IMR-90 (cell line): ENCODE measurements at regions not wholly inside any gene's neighbourhood (a gene's known extent, or its start where the extent isn't known, plus 50 kb on each side); places are given as distances from the start of the nearest gene placed in this dataset.

Experiments
- ATAC-seq: fragments of 200-7000 bp; cut with Tn5 transposase; 2 replicates; pipeline ENCODE4 v1.9.1; 2020; ENCODE audit warnings: low read depth, mild to moderate bottlenecking, moderate library complexity
- BruUV-seq: library from RNA; stranded (reverse); fragments of 400-500 nt; replicated peaks from 2 replicates; lab custom pipeline; 2021; lab: Mats Ljungman, UMichigan
- CTCF ChIA-PET: fragments of 300-600 bp; formaldehyde crosslinking; extraction: SDS; loops from one replicate; lab custom pipeline; 2021; ENCODE audit warnings: antibody characterized with exemption; lab: Yijun Ruan, JAX
- POLR2A ChIA-PET: fragments of 300-600 bp; sonication (Branson Sonifier 250); formaldehyde crosslinking; loops from one replicate; lab custom pipeline; 2022; ENCODE audit warnings: antibody characterized with exemption; ENCODE audit not compliant: unreplicated experiment; lab: Charles Lee
- DNase-seq: peaks from one replicate; pipeline ENCODE4 v3.0.0; 2013
- H2AFZ ChIP-seq: replicated peaks from 2 replicates; pipeline ENCODE3; 2013; ENCODE audit warnings: low read length, mild to moderate bottlenecking; ENCODE audit not compliant: poor library complexity
- H2AK5ac ChIP-seq: 2 replicates; pipeline ENCODE4 v1.6.1; 2013; ENCODE audit warnings: low read depth, low read length, inconsistent platforms
- H2AK9ac ChIP-seq: replicated peaks from 2 replicates; pipeline ENCODE3; 2013; ENCODE audit warnings: mild to moderate bottlenecking, low read depth, low read length, moderate library complexity; ENCODE audit not compliant: poor library complexity
- H2BK120ac ChIP-seq: 2 replicates; pipeline ENCODE4 v1.6.1; 2013; ENCODE audit warnings: low read depth, low read length, inconsistent platforms
- H2BK15ac ChIP-seq: 3 replicates; pipeline ENCODE4 v1.6.1; 2013; ENCODE audit warnings: low read depth, low read length, inconsistent platforms
- H2BK20ac ChIP-seq: 2 replicates; pipeline ENCODE4 v1.6.1; 2013; ENCODE audit warnings: low read depth, mild to moderate bottlenecking, inconsistent platforms, low read length, moderate library complexity
- H2BK5ac ChIP-seq: 2 replicates; pipeline ENCODE4 v1.6.1; 2013; ENCODE audit warnings: mild to moderate bottlenecking, low read depth, low read length, inconsistent platforms; ENCODE audit not compliant: poor library complexity, severe bottlenecking
- H3K14ac ChIP-seq: replicated peaks from 2 replicates; pipeline ENCODE4 v1.6.1; 2013; ENCODE audit warnings: low read depth, low read length, inconsistent platforms
- H3K18ac ChIP-seq: 2 replicates; pipeline ENCODE4 v1.6.1; 2013; ENCODE audit warnings: low read depth, low read length, control low read depth
- H3K23ac ChIP-seq: 2 replicates; pipeline ENCODE4 v1.6.1; 2013; ENCODE audit warnings: low read depth, low read length, inconsistent platforms
- H3K27ac ChIP-seq: 2 replicates; pipeline ENCODE4 v1.5.1; 2013; ENCODE audit warnings: mild to moderate bottlenecking, control low read depth, low read length; ENCODE audit not compliant: insufficient read depth
- H3K27me3 ChIP-seq: 2 replicates; pipeline ENCODE4 v1.6.1; 2013; ENCODE audit warnings: low read length; ENCODE audit not compliant: control insufficient read depth, insufficient read depth
- H3K36me3 ChIP-seq: 2 replicates; pipeline ENCODE4 v1.6.1; 2013; ENCODE audit warnings: low read length, mixed read lengths; ENCODE audit not compliant: control insufficient read depth, insufficient read depth
- H3K4ac ChIP-seq: 2 replicates; pipeline ENCODE4 v1.6.1; 2013; ENCODE audit warnings: low read depth, low read length, inconsistent platforms
- H3K4me1 ChIP-seq: 2 replicates; pipeline ENCODE4 v1.6.1; 2013; ENCODE audit warnings: low read length, mixed read lengths; ENCODE audit not compliant: control insufficient read depth, insufficient read depth
- H3K4me2 ChIP-seq: 2 replicates; pipeline ENCODE4 v1.6.1; 2013; ENCODE audit warnings: low read depth, mild to moderate bottlenecking, control low read depth, low read length, moderate library complexity
- H3K4me3 ChIP-seq: 2 replicates; pipeline ENCODE4 v1.5.1; 2013; ENCODE audit warnings: low read depth, mild to moderate bottlenecking, control low read depth, low read length, moderate library complexity; ENCODE audit not compliant: insufficient read depth
- H3K56ac ChIP-seq: 2 replicates; pipeline ENCODE4 v1.6.1; 2013; ENCODE audit warnings: low read length, inconsistent platforms; ENCODE audit not compliant: insufficient read depth; ENCODE audit errors: extremely low read depth
- H3K79me1 ChIP-seq, 2 experiments: 2 replicates each; pipeline ENCODE4 v1.6.1; 2013; ENCODE audit warnings: low read length in 2 of 2, inconsistent platforms in 1 of 2, low read depth in 1 of 2
- H3K9ac ChIP-seq: 2 replicates; pipeline ENCODE4 v1.6.1; 2013; ENCODE audit warnings: low read depth, low read length, control low read depth
- H3K9me1 ChIP-seq: 2 replicates; pipeline ENCODE4 v1.6.1; 2013; ENCODE audit warnings: low read length, inconsistent platforms; ENCODE audit not compliant: insufficient read depth
- H3K9me3 ChIP-seq: 2 replicates; pipeline ENCODE4 v1.6.1; 2013; ENCODE audit warnings: low read length; ENCODE audit not compliant: control insufficient read depth, insufficient read depth
- H4K20me1 ChIP-seq: 2 replicates; pipeline ENCODE4 v1.6.1; 2013; ENCODE audit warnings: low read length, inconsistent platforms; ENCODE audit not compliant: insufficient read depth
- H4K5ac ChIP-seq: 2 replicates; pipeline ENCODE4 v1.6.1; 2013; ENCODE audit warnings: mild to moderate bottlenecking, low read depth, low read length, control low read depth
- H4K8ac ChIP-seq, 2 experiments: 2 replicates each; pipeline ENCODE4 v1.6.1; 2013; ENCODE audit warnings: low read depth in 2 of 2, low read length in 2 of 2, control low read depth in 1 of 2, inconsistent platforms in 1 of 2
- H4K91ac ChIP-seq: 2 replicates; pipeline ENCODE4 v1.6.1; 2013; ENCODE audit warnings: low read depth, low read length, inconsistent platforms; ENCODE audit not compliant: insufficient read depth
- CEBPB ChIP-seq: IDR thresholded peaks from 2 replicates; pipeline ENCODE4 v1.6.1; 2012; ENCODE audit warnings: low read depth, low read length, improper control_type of control experiment
- FOS ChIP-seq: fragments of 150-350 bp; IDR thresholded peaks from 2 replicates; pipeline ENCODE4 v1.6.1; 2016; ENCODE audit warnings: low read depth, low read length
- MAFK ChIP-seq: IDR thresholded peaks from 2 replicates; pipeline ENCODE4 v1.6.1; 2012; ENCODE audit warnings: low read depth, low read length, improper control_type of control experiment
- WGBS, 2 experiments: methylation state at CpG; one replicate each; pipeline versions ENCODE4 v1.1.5 to v1.1.7; 2013; ENCODE audit warnings: missing lambda C conversion rate in 2 of 2; ENCODE audit not compliant: insufficient read length in 1 of 2; ENCODE audit errors: extremely low coverage in 2 of 2; 5-methylcytosine and 5-hydroxymethylcytosine counted together
- dilution Hi-C: fragments of 300-500 bp; cut with HindIII; formaldehyde crosslinking; loops from one replicate; pipeline ENCODE4 v1.14.3; 2018; ENCODE audit warnings: low sequenced_read_pairs; ENCODE audit not compliant: unreplicated experiment
- in situ Hi-C: fragments of 300-500 bp; cut with MboI; formaldehyde crosslinking; loops from 3 replicates; pipeline ENCODE4 v1.14.3; 2019; ENCODE audit warnings: low sequenced_read_pairs, inconsistent platforms, mixed read lengths
- intact Hi-C: fragments of 100-400 bp; cut with micrococcal nuclease; formaldehyde crosslinking; loops from 2 replicates; pipeline ENCODE4 v1.10.0; 2022

DNA sequence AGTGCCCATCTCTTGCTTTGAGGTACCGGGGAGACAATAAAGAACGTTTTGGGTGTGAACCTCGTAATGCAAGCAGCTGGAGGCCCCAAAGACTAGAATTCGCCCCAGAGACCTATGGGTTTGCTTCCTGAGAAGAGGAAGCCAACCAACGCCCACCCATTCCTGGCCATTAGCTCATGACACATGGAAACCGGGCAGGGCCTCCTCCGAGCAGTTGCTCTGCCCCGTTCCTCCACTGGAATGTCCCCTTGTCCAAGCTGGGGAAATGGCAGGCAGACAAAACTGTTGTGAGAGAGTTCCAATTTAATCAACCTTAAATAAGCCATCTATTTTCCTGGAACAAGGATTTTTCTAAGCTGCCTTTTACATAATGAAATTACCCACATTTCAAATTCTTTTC is 250.9 kb upstream of the IGF1R start:
- no peak overlapping the region for H3K56ac ChIP-seq
- in situ Hi-C loops: no loop called here
- intact Hi-C loops: no loop called here

More for the DNA sequence above, 250.9 kb upstream of the IGF1R start:
- H3K36me3 ChIP-seq: no peaks in the 10 kb centered on the region
- ChIA-PET CTCF (no interaction called here), POLR2A (no interaction called here)
- H2BK5ac ChIP-seq: no peak overlapping the region
- H3K4ac ChIP-seq: no peak overlapping the region
- no peak overlapping the region for H2BK20ac ChIP-seq
- no peak overlapping the region for H2BK120ac ChIP-seq
- H3K18ac ChIP-seq: no peak overlapping the region
- no peak overlapping the region for H3K4me2 ChIP-seq
- H2AK5ac ChIP-seq: no peak overlapping the region
- no peaks in the 10 kb centered on the region for H3K9me1 ChIP-seq
- no peaks in the 10 kb centered on the region for H3K4me1 ChIP-seq
- no peak overlapping the region for H2AK9ac ChIP-seq
- 62% methylated on average over 3 of the region's 8 CpGs; no CpG with 5 or more reads in 1 of the 2 experiments for WGBS, 2 experiments
- dilution Hi-C loops: no loop called here
- no peak for ATAC-seq
- no peak overlapping the region for H3K14ac ChIP-seq
- H4K8ac ChIP-seq: no peak overlapping the region
- no peaks in the 10 kb centered on the region for H3K27me3 ChIP-seq
- H3K4me3 ChIP-seq: no peak overlapping the region
- no peaks in the 10 kb centered on the region for H3K79me1 ChIP-seq
- no peak overlapping the region for H2BK15ac ChIP-seq
- no peak overlapping the region for H4K91ac ChIP-seq
- TF ChIP-seq FOS (no peak), MAFK (no peak), CEBPB (no peak)
- no peaks in the 10 kb centered on the region for H3K9me3 ChIP-seq
- no peak overlapping the region for H3K9ac ChIP-seq
- H2AFZ ChIP-seq: peak overlapping the region; percentile 33
- H3K23ac ChIP-seq: no peak overlapping the region
- no peak overlapping the region for H4K5ac ChIP-seq
- BruUV-seq: no TSS peak
- no peaks in the 10 kb centered on the region for H4K20me1 ChIP-seq
- no peak for DNase-seq
- no peak overlapping the region for H3K27ac ChIP-seq
